ENCODE measurements at regions not wholly inside any gene's neighbourhood (a gene's known extent, or its start where the extent isn't known, plus 50 kb on each side); places are given as distances from the start of the nearest gene placed in this dataset.

- Mint-ChIP-seq H3K4me1 (ENCODE audit: low read depth) (no peaks in the 10 kb centered on the region), H3K36me3 (ENCODE audit: insufficient read depth in 2 of 2) (no peaks in the 10 kb centered on the region), H3K9me3 (peaks cover 2 to 5% of the 10 kb centered on the region in 2 donors), H3K27ac (no peak overlapping the region), H3K4me3 (no peak overlapping the region), H3K27me3 (ENCODE audit: low read depth) (no peaks in the 10 kb centered on the region)
- no peak for DNase-seq
- ATAC-seq (replicated peaks in 1 of 2): no peak
Measured at GRCh38 chr2:155070489-155070888, 372.0 kb downstream of the KCNJ3 start.

- no peaks in the 10 kb centered on the region for H3K27me3 Mint-ChIP-seq (ENCODE audit: low read depth)
- peaks cover 2 to 3% of the 10 kb centered on the region in 2 donors for H3K9me3 Mint-ChIP-seq
- DNase-seq (no peak), ATAC-seq (replicated peaks in 1 of 2) (no peak)
- H3K36me3 Mint-ChIP-seq (ENCODE audit: insufficient read depth in 2 of 2): no peaks in the 10 kb centered on the region
- H3K4me1 Mint-ChIP-seq (ENCODE audit: low read depth): no peaks in the 10 kb centered on the region
- H3K4me3 Mint-ChIP-seq: no peak overlapping the region
- no peak overlapping the region for H3K27ac Mint-ChIP-seq
Measured at GRCh38 chr2:155062922-155063258, 364.4 kb downstream of the KCNJ3 start.

GRCh38 chr2:155062250-155062921 lies 363.9 kb downstream of the KCNJ3 start:
- DNase-seq (no peak), ATAC-seq (replicated peaks in 1 of 2) (no peak)
- Mint-ChIP-seq H3K4me3 (no peak overlapping the region), H3K9me3 (peaks cover 2 to 3% of the 10 kb centered on the region in 2 donors), H3K27ac (no peak overlapping the region), H3K27me3 (ENCODE audit: low read depth) (no peaks in the 10 kb centered on the region), H3K4me1 (ENCODE audit: low read depth) (no peaks in the 10 kb centered on the region), H3K36me3 (ENCODE audit: insufficient read depth in 2 of 2) (no peaks in the 10 kb centered on the region)

- no peaks in the 10 kb centered on the region for H3K36me3 Mint-ChIP-seq (ENCODE audit: insufficient read depth in 2 of 2)
- no peak for ATAC-seq (replicated peaks in 1 of 2)
- H3K4me1 Mint-ChIP-seq (ENCODE audit: low read depth): no peaks in the 10 kb centered on the region
- no peaks in the 10 kb centered on the region for H3K27me3 Mint-ChIP-seq (ENCODE audit: low read depth)
- H3K27ac Mint-ChIP-seq: no peak overlapping the region
- DNase-seq: no peak
- peaks cover 2% of the 10 kb centered on the region in 2 donors for H3K9me3 Mint-ChIP-seq
- no peak overlapping the region for H3K4me3 Mint-ChIP-seq
Measured at GRCh38 chr2:155060896-155061295, 362.4 kb downstream of the KCNJ3 start.

- Mint-ChIP-seq H3K27me3 (ENCODE audit: low read depth) (no peaks in the 10 kb centered on the region), H3K4me3 (no peak overlapping the region), H3K36me3 (ENCODE audit: insufficient read depth in 2 of 2) (no peaks in the 10 kb centered on the region), H3K9me3 (peaks cover 2% of the 10 kb centered on the region in 2 donors), H3K27ac (no peak overlapping the region), H3K4me1 (ENCODE audit: low read depth) (no peaks in the 10 kb centered on the region)
- no peak for ATAC-seq (replicated peaks in 1 of 2)
- DNase-seq: no peak
Measured at GRCh38 chr2:155054712-155055111, 356.2 kb downstream of the KCNJ3 start.

GRCh38 chr2:155043097-155043496 lies 344.6 kb downstream of the KCNJ3 start:
- DNase-seq: no peak
- H3K9me3 Mint-ChIP-seq: peaks cover 3 to 4% of the 10 kb centered on the region in 2 donors
- no peak for ATAC-seq (replicated peaks in 1 of 2)

GRCh38 chr2:155035308-155035707 lies 336.8 kb downstream of the KCNJ3 start:
- no peak overlapping the region for H3K4me3 Mint-ChIP-seq
- no peak for DNase-seq
- no peaks in the 10 kb centered on the region for H3K27me3 Mint-ChIP-seq (ENCODE audit: low read depth)
- no peak for ATAC-seq (replicated peaks in 1 of 2)
- H3K4me1 Mint-ChIP-seq (ENCODE audit: low read depth): no peaks in the 10 kb centered on the region
- H3K27ac Mint-ChIP-seq: no peak overlapping the region
- H3K36me3 Mint-ChIP-seq (ENCODE audit: insufficient read depth in 2 of 2): no peaks in the 10 kb centered on the region
- H3K9me3 Mint-ChIP-seq: peaks cover 0 to 2% of the 10 kb centered on the region in 2 donors

More at GRCh38 chr2:155043097-155043496, 344.6 kb downstream of the KCNJ3 start:
- no peaks in the 10 kb centered on the region for H3K36me3 Mint-ChIP-seq (ENCODE audit: insufficient read depth in 2 of 2)
- no peaks in the 10 kb centered on the region for H3K4me1 Mint-ChIP-seq (ENCODE audit: low read depth)
- no peak overlapping the region for H3K27ac Mint-ChIP-seq
- H3K27me3 Mint-ChIP-seq (ENCODE audit: low read depth): no peaks in the 10 kb centered on the region
- no peak overlapping the region for H3K4me3 Mint-ChIP-seq

GRCh38 chr2:155033652-155034051 lies 335.2 kb downstream of the KCNJ3 start:
- no peaks in the 10 kb centered on the region for H3K36me3 Mint-ChIP-seq (ENCODE audit: insufficient read depth in 2 of 2)
- DNase-seq: no peak
- no peak for ATAC-seq (replicated peaks in 1 of 2)
- peaks cover 2 to 4% of the 10 kb centered on the region in 2 donors for H3K9me3 Mint-ChIP-seq
- H3K27me3 Mint-ChIP-seq (ENCODE audit: low read depth): no peaks in the 10 kb centered on the region
- H3K4me3 Mint-ChIP-seq: no peak overlapping the region
- no peaks in the 10 kb centered on the region for H3K4me1 Mint-ChIP-seq (ENCODE audit: low read depth)
- no peak overlapping the region for H3K27ac Mint-ChIP-seq

GRCh38 chr2:155030296-155030695 lies 331.8 kb downstream of the KCNJ3 start:
- no peak for ATAC-seq (replicated peaks in 1 of 2)
- Mint-ChIP-seq H3K36me3 (ENCODE audit: insufficient read depth in 2 of 2) (no peaks in the 10 kb centered on the region), H3K4me1 (ENCODE audit: low read depth) (no peaks in the 10 kb centered on the region)

GRCh38 chr2:155026651-155027174 lies 328.2 kb downstream of the KCNJ3 start:
- ATAC-seq (replicated peaks in 1 of 2) (no peak), DNase-seq (no peak)
- H3K4me3 Mint-ChIP-seq: no peak overlapping the region
- no peak overlapping the region for H3K27ac Mint-ChIP-seq
- H3K4me1 Mint-ChIP-seq (ENCODE audit: low read depth): no peaks in the 10 kb centered on the region
- no peaks in the 10 kb centered on the region for H3K27me3 Mint-ChIP-seq (ENCODE audit: low read depth)
- H3K36me3 Mint-ChIP-seq (ENCODE audit: insufficient read depth in 2 of 2): no peaks in the 10 kb centered on the region
- peaks cover 0 to 6% of the 10 kb centered on the region in 2 donors for H3K9me3 Mint-ChIP-seq

More at GRCh38 chr2:155030296-155030695, 331.8 kb downstream of the KCNJ3 start:
- DNase-seq: no peak
- H3K4me3 Mint-ChIP-seq: no peak overlapping the region
- H3K27me3 Mint-ChIP-seq (ENCODE audit: low read depth): no peaks in the 10 kb centered on the region
- H3K9me3 Mint-ChIP-seq: peaks cover 0 to 4% of the 10 kb centered on the region in 2 donors
- H3K27ac Mint-ChIP-seq: no peak overlapping the region

- H3K4me3 Mint-ChIP-seq: no peak overlapping the region
- no peaks in the 10 kb centered on the region for H3K27me3 Mint-ChIP-seq (ENCODE audit: low read depth)
- no peak for ATAC-seq (replicated peaks in 1 of 2)
- no peak overlapping the region for H3K27ac Mint-ChIP-seq
- no peak for DNase-seq
- no peaks in the 10 kb centered on the region for H3K36me3 Mint-ChIP-seq (ENCODE audit: insufficient read depth in 2 of 2)
- no peaks in the 10 kb centered on the region for H3K4me1 Mint-ChIP-seq (ENCODE audit: low read depth)
- H3K9me3 Mint-ChIP-seq: peaks cover 0 to 4% of the 10 kb centered on the region in 2 donors
Measured at GRCh38 chr2:155023674-155024073, 325.2 kb downstream of the KCNJ3 start.

GRCh38 chr2:155022531-155022930 lies 324.0 kb downstream of the KCNJ3 start:
- peaks cover 0 to 4% of the 10 kb centered on the region in 2 donors for H3K9me3 Mint-ChIP-seq
- DNase-seq (no peak), ATAC-seq (replicated peaks in 1 of 2) (no peak)
- no peak overlapping the region for H3K4me3 Mint-ChIP-seq
- H3K27me3 Mint-ChIP-seq (ENCODE audit: low read depth): no peaks in the 10 kb centered on the region
- no peaks in the 10 kb centered on the region for H3K4me1 Mint-ChIP-seq (ENCODE audit: low read depth)
- H3K36me3 Mint-ChIP-seq (ENCODE audit: insufficient read depth in 2 of 2): no peaks in the 10 kb centered on the region
- no peak overlapping the region for H3K27ac Mint-ChIP-seq

GRCh38 chr2:155021618-155022017 lies 323.1 kb downstream of the KCNJ3 start:
- no peaks in the 10 kb centered on the region for H3K36me3 Mint-ChIP-seq (ENCODE audit: insufficient read depth in 2 of 2)
- no peak overlapping the region for H3K27ac Mint-ChIP-seq
- no peak overlapping the region for H3K4me3 Mint-ChIP-seq
- no peaks in the 10 kb centered on the region for H3K27me3 Mint-ChIP-seq (ENCODE audit: low read depth)
- H3K9me3 Mint-ChIP-seq: peaks cover 0 to 4% of the 10 kb centered on the region in 2 donors
- no peak for ATAC-seq (replicated peaks in 1 of 2)
- no peak for DNase-seq
- no peaks in the 10 kb centered on the region for H3K4me1 Mint-ChIP-seq (ENCODE audit: low read depth)

- Mint-ChIP-seq H3K9me3 (peaks cover 0 to 4% of the 10 kb centered on the region in 2 donors), H3K27ac (no peak overlapping the region), H3K4me1 (ENCODE audit: low read depth) (no peaks in the 10 kb centered on the region), H3K27me3 (ENCODE audit: low read depth) (no peaks in the 10 kb centered on the region), H3K36me3 (ENCODE audit: insufficient read depth in 2 of 2) (no peaks in the 10 kb centered on the region), H3K4me3 (no peak overlapping the region)
- no peak for DNase-seq
- no peak for ATAC-seq (replicated peaks in 1 of 2)
Measured at GRCh38 chr2:155020246-155020645, 321.8 kb downstream of the KCNJ3 start.

Data from activated T-cell treated with anti-CD3 and anti-CD28 coated beads, Interleukin-2, amount 50 U/mL, for 72 hours (primary cell).